ENCODE measurements at regions not wholly inside any gene's neighbourhood (a gene's known extent, or its start where the extent isn't known, plus 50 kb on each side); places are given as distances from the start of the nearest gene placed in this dataset.
"Not testable (repeated sequence)": the region's sequence is repeated elsewhere in the genome, so short reads cannot be mapped to it uniquely, and the experiment has no call there.

GRCh38 chr1:100597061-100597741, 59.3 kb downstream of the GPR88 start:
- ATAC-seq (no peak), DNase-seq (no peak)
- Mint-ChIP-seq H3K36me3 (ENCODE audit: low read depth) (no peaks in the 10 kb centered on the region), H3K27ac (no peak overlapping the region), H3K4me3 (no peak overlapping the region), H3K27me3 (no peaks in the 10 kb centered on the region), H3K4me1 (no peaks in the 10 kb centered on the region)
- H3K9me3 ChIP-seq (ENCODE audit: control insufficient read depth, low read length, poor library complexity, severe bottlenecking), result no peaks in the 10 kb centered on the region

GRCh38 chr1:100597784-100598183, 59.8 kb downstream of the GPR88 start:
- H3K9me3 ChIP-seq (ENCODE audit: control insufficient read depth, low read length, poor library complexity, severe bottlenecking), result no peaks in the 10 kb centered on the region
- H3K36me3 Mint-ChIP-seq (ENCODE audit: low read depth), result no peaks in the 10 kb centered on the region
- no peaks in the 10 kb centered on the region for H3K4me1 Mint-ChIP-seq
- H3K4me3 Mint-ChIP-seq, result no peak overlapping the region
- no peak overlapping the region for H3K27ac Mint-ChIP-seq
- ATAC-seq (no peak), DNase-seq (no peak)
- no peaks in the 10 kb centered on the region for H3K27me3 Mint-ChIP-seq

- not testable (repeated sequence) for H3K4me3 Mint-ChIP-seq; H3K9me3 ChIP-seq (ENCODE audit: control insufficient read depth, low read length, poor library complexity, severe bottlenecking); H3K4me1 Mint-ChIP-seq; H3K36me3 Mint-ChIP-seq (ENCODE audit: low read depth); DNase-seq; H3K27ac Mint-ChIP-seq; H3K27me3 Mint-ChIP-seq; ATAC-seq
Measured at GRCh38 chr1:100600377-100600776, 62.4 kb downstream of the GPR88 start.

- H3K27me3 Mint-ChIP-seq; H3K36me3 Mint-ChIP-seq (ENCODE audit: low read depth); DNase-seq; H3K4me3 Mint-ChIP-seq; H3K9me3 ChIP-seq (ENCODE audit: control insufficient read depth, low read length, poor library complexity, severe bottlenecking); H3K27ac Mint-ChIP-seq; H3K4me1 Mint-ChIP-seq; ATAC-seq: not testable (repeated sequence)
Measured at GRCh38 chr1:100602028-100602427, 64.1 kb downstream of the GPR88 start.

GRCh38 chr1:100604372-100604771, 66.4 kb downstream of the GPR88 start:
- DNase-seq, result no peak
- H3K4me1 Mint-ChIP-seq, result no peaks in the 10 kb centered on the region
- no peak for ATAC-seq
- H3K36me3 Mint-ChIP-seq (ENCODE audit: low read depth), result no peaks in the 10 kb centered on the region
- H3K9me3 ChIP-seq (ENCODE audit: control insufficient read depth, low read length, poor library complexity, severe bottlenecking), result peaks cover 2% of the 10 kb centered on the region
- H3K27me3 Mint-ChIP-seq, result peaks cover 9% of the 10 kb centered on the region
- H3K4me3 Mint-ChIP-seq, result no peak overlapping the region
- H3K27ac Mint-ChIP-seq, result no peak overlapping the region

GRCh38 chr1:100606438-100606837, 68.5 kb downstream of the GPR88 start:
- DNase-seq, result no peak
- no peaks in the 10 kb centered on the region for H3K36me3 Mint-ChIP-seq (ENCODE audit: low read depth)

GRCh38 chr1:100607628-100608240, 69.8 kb downstream of the GPR88 start:
- H3K27ac Mint-ChIP-seq, result no peak overlapping the region
- peaks cover 2% of the 10 kb centered on the region for H3K9me3 ChIP-seq (ENCODE audit: control insufficient read depth, low read length, poor library complexity, severe bottlenecking)
- no peak for DNase-seq
- no peak for ATAC-seq
- H3K4me3 Mint-ChIP-seq, result no peak overlapping the region
- no peaks in the 10 kb centered on the region for H3K36me3 Mint-ChIP-seq (ENCODE audit: low read depth)
- peaks cover 9% of the 10 kb centered on the region for H3K27me3 Mint-ChIP-seq
- no peaks in the 10 kb centered on the region for H3K4me1 Mint-ChIP-seq

More at GRCh38 chr1:100606438-100606837, 68.5 kb downstream of the GPR88 start:
- Mint-ChIP-seq H3K27me3 (peaks cover 9% of the 10 kb centered on the region), H3K27ac (no peak overlapping the region), H3K4me1 (no peaks in the 10 kb centered on the region), H3K4me3 (no peak overlapping the region)
- no peak for ATAC-seq
- H3K9me3 ChIP-seq (ENCODE audit: control insufficient read depth, low read length, poor library complexity, severe bottlenecking), result peaks cover 2% of the 10 kb centered on the region

GRCh38 chr1:100609849-100610248, 71.9 kb downstream of the GPR88 start:
- no peak for DNase-seq
- peaks cover 12% of the 10 kb centered on the region for H3K4me1 Mint-ChIP-seq
- H3K27me3 Mint-ChIP-seq, result peaks cover 17% of the 10 kb centered on the region
- H3K36me3 Mint-ChIP-seq (ENCODE audit: low read depth), result no peaks in the 10 kb centered on the region
- H3K4me3 Mint-ChIP-seq, result no peak overlapping the region
- no peak for ATAC-seq
- peaks cover 2% of the 10 kb centered on the region for H3K9me3 ChIP-seq (ENCODE audit: control insufficient read depth, low read length, poor library complexity, severe bottlenecking)
- no peak overlapping the region for H3K27ac Mint-ChIP-seq

- ATAC-seq, result no peak
- Mint-ChIP-seq H3K27ac (no peak overlapping the region), H3K4me3 (no peak overlapping the region), H3K27me3 (peaks cover 13% of the 10 kb centered on the region), H3K4me1 (peaks cover 15% of the 10 kb centered on the region), H3K36me3 (ENCODE audit: low read depth) (no peaks in the 10 kb centered on the region)
- H3K9me3 ChIP-seq (ENCODE audit: control insufficient read depth, low read length, poor library complexity, severe bottlenecking), result no peaks in the 10 kb centered on the region
- no peak for DNase-seq
Measured at GRCh38 chr1:100611086-100611485, 73.1 kb downstream of the GPR88 start.

- DNase-seq (no peak), ATAC-seq (no peak)
- Mint-ChIP-seq H3K4me3 (no peak overlapping the region), H3K27ac (no peak overlapping the region), H3K36me3 (ENCODE audit: low read depth) (no peaks in the 10 kb centered on the region), H3K27me3 (peaks cover 8% of the 10 kb centered on the region), H3K4me1 (peaks cover 15% of the 10 kb centered on the region)
- no peaks in the 10 kb centered on the region for H3K9me3 ChIP-seq (ENCODE audit: control insufficient read depth, low read length, poor library complexity, severe bottlenecking)
Measured at GRCh38 chr1:100612540-100612939, 74.6 kb downstream of the GPR88 start.

- ATAC-seq, result peak; percentile 69
- Mint-ChIP-seq H3K27ac (no peak overlapping the region), H3K4me1 (peaks cover 15% of the 10 kb centered on the region), H3K27me3 (peaks cover 8% of the 10 kb centered on the region), H3K36me3 (ENCODE audit: low read depth) (peaks cover 2% of the 10 kb centered on the region), H3K4me3 (peak overlapping the region; percentile 77)
- no peaks in the 10 kb centered on the region for H3K9me3 ChIP-seq (ENCODE audit: control insufficient read depth, low read length, poor library complexity, severe bottlenecking)
- DNase-seq, result no peak
Measured at GRCh38 chr1:100613817-100614559, 76.0 kb downstream of the GPR88 start.

- DNase-seq (no peak), ATAC-seq (no peak)
- H3K9me3 ChIP-seq (ENCODE audit: control insufficient read depth, low read length, poor library complexity, severe bottlenecking), result no peaks in the 10 kb centered on the region
- Mint-ChIP-seq H3K36me3 (ENCODE audit: low read depth) (peaks cover 2% of the 10 kb centered on the region), H3K27ac (no peak overlapping the region), H3K27me3 (peaks cover 8% of the 10 kb centered on the region), H3K4me3 (peak overlapping the region; percentile 77), H3K4me1 (peaks cover 15% of the 10 kb centered on the region)
Measured at GRCh38 chr1:100614570-100614969, 76.6 kb downstream of the GPR88 start.

- DNase-seq (no peak), ATAC-seq (no peak)
- Mint-ChIP-seq H3K4me3 (no peak overlapping the region), H3K36me3 (ENCODE audit: low read depth) (peaks cover 2% of the 10 kb centered on the region), H3K27me3 (peaks cover 14% of the 10 kb centered on the region), H3K4me1 (peaks cover 15% of the 10 kb centered on the region), H3K27ac (no peak overlapping the region)
- no peaks in the 10 kb centered on the region for H3K9me3 ChIP-seq (ENCODE audit: control insufficient read depth, low read length, poor library complexity, severe bottlenecking)
Measured at GRCh38 chr1:100615686-100616085, 77.7 kb downstream of the GPR88 start.

Measured in T-helper 17 cell (primary cell).